ENCODE measurements at regions not wholly inside any gene's neighbourhood (a gene's known extent, or its start where the extent isn't known, plus 50 kb on each side); places are given as distances from the start of the nearest gene placed in this dataset.

DNA sequence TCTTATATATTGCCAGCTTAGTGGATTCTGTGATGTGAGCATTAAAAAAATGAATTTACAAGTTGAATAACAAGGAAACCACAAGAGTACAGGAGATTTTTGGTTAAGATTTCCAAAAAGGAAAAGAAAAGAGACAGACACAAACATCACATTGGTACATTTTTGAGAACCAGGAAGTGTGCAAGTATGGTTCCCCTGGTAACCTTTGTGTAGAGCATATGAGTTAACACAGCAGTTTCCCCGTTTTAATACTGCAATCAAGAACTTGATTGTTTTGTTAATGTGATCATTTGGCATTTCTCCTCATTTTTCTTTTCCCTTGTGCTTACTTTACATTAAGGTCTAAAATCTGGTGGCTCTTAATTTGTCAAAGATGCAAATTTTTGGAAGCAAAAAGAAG, 490.4 kb upstream of the ATP2B1 start:
- intact Hi-C loops (cut with DNase I; ENCODE audit: low total_unique reads) = no loop called here
- Histone ChIP-seq H3K27me3 (replicated peaks in 1 of 7) (no peaks in the 10 kb centered on the region), H3K4me1 (peaks cover 0 to 12% (median 0%) of the 10 kb centered on the region in 6 donors), H3K9me3 (no peaks in the 10 kb centered on the region), H3K27ac (no peak overlapping the region), H3K36me3 (no peaks in the 10 kb centered on the region), H3K4me3 (no peak overlapping the region)
- WGBS, 5 donors = 2 to 10% (median 6%) methylated on average over 1 of the region's 1 CpG
- TF ChIP-seq POLR2A (IDR thresholded peaks at IDR 0.05) (no peak), POLR2AphosphoS5 (IDR thresholded peaks at IDR 0.05) (no peak)
- TF ChIP-seq, protein P1, sequence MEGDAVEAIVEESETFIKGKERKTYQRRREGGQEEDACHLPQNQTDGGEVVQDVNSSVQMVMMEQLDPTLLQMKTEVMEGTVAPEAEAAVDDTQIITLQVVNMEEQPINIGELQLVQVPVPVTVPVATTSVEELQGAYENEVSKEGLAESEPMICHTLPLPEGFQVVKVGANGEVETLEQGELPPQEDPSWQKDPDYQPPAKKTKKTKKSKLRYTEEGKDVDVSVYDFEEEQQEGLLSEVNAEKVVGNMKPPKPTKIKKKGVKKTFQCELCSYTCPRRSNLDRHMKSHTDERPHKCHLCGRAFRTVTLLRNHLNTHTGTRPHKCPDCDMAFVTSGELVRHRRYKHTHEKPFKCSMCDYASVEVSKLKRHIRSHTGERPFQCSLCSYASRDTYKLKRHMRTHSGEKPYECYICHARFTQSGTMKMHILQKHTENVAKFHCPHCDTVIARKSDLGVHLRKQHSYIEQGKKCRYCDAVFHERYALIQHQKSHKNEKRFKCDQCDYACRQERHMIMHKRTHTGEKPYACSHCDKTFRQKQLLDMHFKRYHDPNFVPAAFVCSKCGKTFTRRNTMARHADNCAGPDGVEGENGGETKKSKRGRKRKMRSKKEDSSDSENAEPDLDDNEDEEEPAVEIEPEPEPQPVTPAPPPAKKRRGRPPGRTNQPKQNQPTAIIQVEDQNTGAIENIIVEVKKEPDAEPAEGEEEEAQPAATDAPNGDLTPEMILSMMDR (IDR thresholded peaks at IDR 0.05 in 8 of 11, conservative IDR thresholded peaks at IDR 0.05 in 3 of 11) = no peak
- no peak for DNase-seq

DNA sequence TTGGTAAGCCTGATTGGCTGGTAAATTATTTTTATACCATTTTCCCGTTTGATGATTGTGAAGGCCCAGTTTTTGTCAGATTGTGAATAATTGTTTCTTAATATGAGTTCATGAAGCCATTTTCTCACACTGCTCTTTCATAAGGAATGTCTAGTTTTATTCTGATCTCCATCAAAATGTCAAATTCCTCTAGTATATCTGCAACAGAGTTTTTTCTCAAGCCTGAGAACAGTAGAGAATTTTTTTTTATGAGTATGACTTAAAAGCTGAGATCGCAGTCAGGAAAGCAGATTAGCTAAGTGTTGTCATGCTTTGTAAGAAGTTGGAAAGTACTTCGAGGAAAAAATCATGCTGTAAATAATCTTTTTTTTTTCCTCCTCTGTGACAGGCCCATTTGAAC, 484.9 kb upstream of the ATP2B1 start:
- 56 to 78% (median 63%) methylated on average over 3 of the region's 3 CpGs for WGBS, 5 donors
- intact Hi-C loops (cut with DNase I; ENCODE audit: low total_unique reads) = no loop called here
- H3K4me1 ChIP-seq = no peaks in the 10 kb centered on the region

DNA sequence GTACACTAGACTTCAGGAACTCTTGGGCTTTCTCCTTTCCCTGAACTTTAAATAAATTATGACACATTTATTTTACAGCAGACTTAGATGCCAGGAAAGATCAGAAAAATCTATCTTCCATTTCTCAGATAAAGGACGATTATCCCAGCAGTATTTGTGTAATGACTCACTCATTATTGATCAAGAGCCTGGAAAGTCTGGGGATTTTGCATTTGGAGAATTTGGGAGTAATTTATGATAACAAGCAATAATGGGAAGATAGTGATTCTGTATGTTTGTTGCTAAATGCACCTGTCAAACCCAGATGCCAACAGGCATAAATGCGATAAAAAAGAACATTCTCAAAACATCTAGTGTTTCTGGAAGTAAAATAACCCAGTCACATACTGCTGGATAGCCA, 480.2 kb upstream of the ATP2B1 start:
- Histone ChIP-seq H3K9me3 (peaks cover 0 to 10% (median 4%) of the 10 kb centered on the region in 8 donors), H3K4me3 (no peak overlapping the region), H3K27me3 (replicated peaks in 1 of 7) (no peaks in the 10 kb centered on the region), H3K36me3 (no peaks in the 10 kb centered on the region), H3K27ac (no peak overlapping the region), H3K4me1 (no peaks in the 10 kb centered on the region)
- intact Hi-C loops (cut with DNase I; ENCODE audit: low total_unique reads) = no loop called here
- 85 to 91% (median 87%) methylated on average over 2 of the region's 2 CpGs for WGBS, 5 donors
- no peak for DNase-seq
- TF ChIP-seq, protein P1 (IDR thresholded peaks at IDR 0.05 in 8 of 11, conservative IDR thresholded peaks at IDR 0.05 in 3 of 11) = no peak
- TF ChIP-seq POLR2A (IDR thresholded peaks at IDR 0.05) (no peak), POLR2AphosphoS5 (IDR thresholded peaks at IDR 0.05) (no peak)

More for the DNA sequence above, 484.9 kb upstream of the ATP2B1 start:
- no peaks in the 10 kb centered on the region for H3K27me3 ChIP-seq (replicated peaks in 1 of 7)
- DNase-seq = no peak
- H3K4me3 ChIP-seq = no peak overlapping the region
- no peaks in the 10 kb centered on the region for H3K9me3 ChIP-seq
- no peaks in the 10 kb centered on the region for H3K36me3 ChIP-seq
- H3K27ac ChIP-seq = no peak overlapping the region
- TF ChIP-seq POLR2AphosphoS5 (IDR thresholded peaks at IDR 0.05) (no peak), POLR2A (IDR thresholded peaks at IDR 0.05) (no peak)
- TF ChIP-seq, protein P1 (IDR thresholded peaks at IDR 0.05 in 8 of 11, conservative IDR thresholded peaks at IDR 0.05 in 3 of 11) = no peak

DNA sequence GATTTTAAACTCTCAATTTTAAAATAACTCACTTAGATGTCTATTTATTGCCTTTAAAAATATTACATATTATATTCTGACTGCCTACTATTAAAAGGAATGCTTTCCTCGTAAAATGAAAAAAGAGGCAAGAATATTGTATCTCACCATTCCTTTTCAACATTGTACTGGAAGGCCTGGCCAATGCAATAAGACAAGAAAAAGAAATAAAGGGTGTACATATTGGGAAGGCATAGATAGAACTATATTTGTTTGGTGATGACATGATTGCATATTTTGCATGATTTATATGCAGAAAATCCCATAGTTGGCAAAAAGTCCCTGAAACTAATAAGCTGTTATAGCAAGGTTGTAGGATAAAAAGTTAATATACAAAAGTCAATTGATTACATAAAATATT, 474.6 kb upstream of the ATP2B1 start:
- Histone ChIP-seq H3K9me3 (peaks cover 4 to 27% (median 18%) of the 10 kb centered on the region in 8 donors), H3K27ac (no peak overlapping the region), H3K4me1 (no peaks in the 10 kb centered on the region), H3K4me3 (no peak overlapping the region), H3K27me3 (replicated peaks in 1 of 7) (no peaks in the 10 kb centered on the region), H3K36me3 (no peaks in the 10 kb centered on the region)
- intact Hi-C loops (cut with DNase I; ENCODE audit: low total_unique reads) = no loop called here
- WGBS, 5 donors = 75 to 89% (median 83%) methylated on average over 1 of the region's 1 CpG
- TF ChIP-seq, protein P1 (IDR thresholded peaks at IDR 0.05 in 8 of 11, conservative IDR thresholded peaks at IDR 0.05 in 3 of 11) = no peak
- TF ChIP-seq POLR2A (IDR thresholded peaks at IDR 0.05) = no peak
- TF ChIP-seq POLR2AphosphoS5 (IDR thresholded peaks at IDR 0.05) = no peak
- DNase-seq = no peak

All from spleen (tissue), 11 donors.